K562 (cell line): ENCODE measurements at regions not wholly inside any gene's neighbourhood (a gene's known extent, or its start where the extent isn't known, plus 50 kb on each side); places are given as distances from the start of the nearest gene placed in this dataset.

ENCODE experiments used
- CBFA2T3 ChIP-seq: fragments of 450-650 bp; IDR thresholded peaks from 2 replicates; pipeline ENCODE4 v1.6.1; 2017
- CHD2 ChIP-seq: IDR thresholded peaks from 2 replicates; pipeline ENCODE4 v1.6.1; 2011; ENCODE audit warnings: low read depth, low read length
- DMBX1 ChIP-seq: fragments of 250-450 bp; sonication (Bioruptor Pico); IDR thresholded peaks from 2 replicates; pipeline ENCODE4 v1.8.0; 2022; ENCODE audit warnings: inconsistent platforms, mild to moderate bottlenecking, moderate library complexity, borderline replicate concordance
- GTF2E2 ChIP-seq: fragments of 200-800 bp; sonication (Bioruptor generic); IDR thresholded peaks from 2 replicates; pipeline ENCODE4 v1.6.1; 2016; ENCODE audit warnings: missing genetic modification characterization, missing compliant biosample characterization
- KLF10 ChIP-seq: fragments of 250-450 bp; sonication (Bioruptor Pico); IDR thresholded peaks from 2 replicates; pipeline ENCODE4 v1.6.1; 2021; ENCODE audit warnings: matching md5 sums
- MYBL2 ChIP-seq, 2 experiments: fragments of 450-650 bp in 1 of 2; sonication (generic) in 1 of 2; formaldehyde crosslinking in 1 of 2; IDR thresholded peaks; 2 replicates each; pipeline versions ENCODE4 v1.6.1 to v1.8.1; 2017 to 2022; ENCODE audit warnings: borderline replicate concordance in 1 of 2, inconsistent platforms in 1 of 2, low read depth in 1 of 2, mild to moderate bottlenecking in 1 of 2, missing genetic modification reagents in 1 of 2, moderate library complexity in 1 of 2
- NCOA6 ChIP-seq: fragments of 450-650 bp; IDR thresholded peaks from 2 replicates; pipeline ENCODE4 v1.6.1; 2017; ENCODE audit warnings: mild to moderate bottlenecking
- PHB2 ChIP-seq: fragments of 450-650 bp; IDR thresholded peaks from 2 replicates; pipeline ENCODE4 v1.6.1; 2017; ENCODE audit warnings: low read depth
- PHF20 ChIP-seq: fragments of 450-650 bp; IDR thresholded peaks from 2 replicates; pipeline ENCODE4 v1.6.1; 2018; ENCODE audit not compliant: partially characterized antibody
- POU5F1 ChIP-seq: fragments of 150-350 bp; IDR thresholded peaks from 2 replicates; pipeline ENCODE4 v1.6.1; 2014; ENCODE audit warnings: borderline replicate concordance, low read length, low read depth, mild to moderate bottlenecking; ENCODE audit not compliant: partially characterized antibody
- PREB ChIP-seq: sonication (generic); formaldehyde crosslinking; IDR thresholded peaks from 2 replicates; pipeline ENCODE4 v1.8.1; 2023; ENCODE audit warnings: mild to moderate bottlenecking, missing genetic modification reagents
- RB1 ChIP-seq: fragments of 450-650 bp; IDR thresholded peaks from 2 replicates; pipeline ENCODE4 v1.6.1; 2017; ENCODE audit warnings: low read depth, mild to moderate bottlenecking
- RBM17 ChIP-seq: fragments of 200-400 bp; formaldehyde crosslinking; IDR thresholded peaks from 2 replicates; pipeline ENCODE4 v1.6.1; 2017; ENCODE audit warnings: low read depth, mild to moderate bottlenecking, low read length, borderline replicate concordance
- SOX6 ChIP-seq: fragments of 450-650 bp; IDR thresholded peaks from 2 replicates; pipeline ENCODE4 v1.6.1; 2014; ENCODE audit warnings: mild to moderate bottlenecking
- TAF7 ChIP-seq: fragments of 450-650 bp; IDR thresholded peaks from 2 replicates; pipeline ENCODE4 v1.6.1; 2016; ENCODE audit warnings: missing genetic modification characterization, missing compliant biosample characterization
- ZBTB40 ChIP-seq, 2 experiments: fragments of 450-650 bp in 1 of 2; sonication (generic) in 1 of 2; formaldehyde crosslinking in 1 of 2; IDR thresholded peaks; 2 replicates each; pipeline versions ENCODE4 v1.7.1 to v1.9.0; 2016 to 2022; ENCODE audit warnings: inconsistent platforms in 1 of 2, mild to moderate bottlenecking in 1 of 2, missing genetic modification reagents in 1 of 2
- ZFP36 ChIP-seq: fragments of 150-350 bp; IDR thresholded peaks from 2 replicates; pipeline ENCODE4 v1.6.1; 2018; ENCODE audit warnings: low read length, low read depth; ENCODE audit not compliant: partially characterized antibody
- ZNF121 ChIP-seq: sonication (generic); formaldehyde crosslinking; conservative IDR thresholded peaks from 2 replicates; pipeline ENCODE4 v1.8.0; 2022; ENCODE audit warnings: missing genetic modification reagents
- ZNF408 ChIP-seq: fragments of 250-450 bp; sonication (Bioruptor Pico); IDR thresholded peaks from 2 replicates; pipeline ENCODE4 v1.4.0; 2020; ENCODE audit warnings: low read depth, mild to moderate bottlenecking, moderate library complexity

GRCh38 chr2:11967946-11968465 is 221.6 kb downstream of the LPIN1 start (continued):
- no peak for TF ChIP-seq ZBTB40 (IDR thresholded peaks at IDR 0.05)
- no peak for TF ChIP-seq ZBTB40 (CRISPR knock-in tag; IDR thresholded peaks at IDR 0.05)
- peak; percentile 51 for TF ChIP-seq ZFP36
- no peak for TF ChIP-seq GTF2E2
- no peak; the same call in 1 of the 2 replicates for TF ChIP-seq MYBL2 (IDR thresholded peaks at IDR 0.05; ENCODE audit: low read depth)
- no peak for TF ChIP-seq MYBL2 (CRISPR knock-in tag; IDR thresholded peaks at IDR 0.05; ENCODE audit: borderline replicate concordance)
- TF ChIP-seq PHF20 = no peak
- no peak for TF ChIP-seq POU5F1
- TF ChIP-seq KLF10 (CRISPR knock-in tag) = no peak
- TF ChIP-seq RB1 = no peak; the same call in 1 of the 2 replicates
- no peak; the same call in 1 of the 2 replicates for TF ChIP-seq NCOA6
- peak; percentile 97 for TF ChIP-seq PHB2
- TF ChIP-seq TAF7 (tag) = no peak
- TF ChIP-seq ZNF121 (CRISPR knock-in tag) = no peak
- TF ChIP-seq PREB (CRISPR knock-in tag) = no peak
- peak; percentile 100 for TF ChIP-seq CBFA2T3
- no peak for TF ChIP-seq RBM17
- peak; percentile 96 for TF ChIP-seq DMBX1 (CRISPR knock-in tag)
- TF ChIP-seq ZNF408 = no peak
- TF ChIP-seq CHD2 = no peak
- TF ChIP-seq SOX6 = peak; percentile 98
